Ascending aorta (tissue), 2 donors: ENCODE measurements at regions not wholly inside any gene's neighbourhood (a gene's known extent, or its start where the extent isn't known, plus 50 kb on each side); places are given as distances from the start of the nearest gene placed in this dataset.
"Not testable (repeated sequence)": the region's sequence is repeated elsewhere in the genome, so short reads cannot be mapped to it uniquely, and the experiment has no call there.

Experiments used
- DNase-seq, 2 donors: peaks; one replicate each; pipeline ENCODE4 v3.0.0-alpha.2; 2019; ENCODE audit warnings: low spot score in 2 of 2
- H3K27ac ChIP-seq, 2 donors: fragments of 200-600 bp; sonication (generic); one replicate each; pipeline ENCODE4 v1.5.1; 2016 to 2017; ENCODE audit warnings: mild to moderate bottlenecking in 1 of 2
- H3K27me3 ChIP-seq: fragments of 200-600 bp; sonication (generic); one replicate; pipeline ENCODE4 v1.5.1; 2017
- H3K36me3 ChIP-seq, 2 donors: fragments of 200-600 bp; sonication (generic); one replicate each; pipeline ENCODE4 v1.5.1; 2016
- H3K4me1 ChIP-seq, 2 donors: fragments of 200-600 bp; sonication (generic); one replicate each; pipeline ENCODE4 v1.5.1; 2016 to 2017; ENCODE audit warnings: mild to moderate bottlenecking in 1 of 2
- H3K4me3 ChIP-seq, 2 donors: fragments of 200-600 bp; sonication (generic); one replicate each; pipeline ENCODE4 v1.5.1; 2016 to 2017; ENCODE audit warnings: mild to moderate bottlenecking in 1 of 2
- H3K9me3 ChIP-seq, 2 donors: fragments of 200-600 bp; sonication (generic); one replicate each; pipeline ENCODE4 v1.5.1; 2016
- CTCF ChIP-seq, 3 experiments: fragments of 200-600 bp in 2 of 3; fragments of 450-650 bp in 1 of 3; sonication (generic) in 2 of 3; IDR thresholded peaks; one replicate each; pipeline ENCODE4 v1.5.1; 2016 to 2019; ENCODE audit warnings: antibody characterized with exemption in 3 of 3, mild to moderate bottlenecking in 1 of 3, moderate library complexity in 1 of 3
- intact Hi-C: fragments of 100-400 bp; cut with DNase I; formaldehyde crosslinking; loops from one replicate; pipeline ENCODE4 v1.15.1; 2023

- H3K4me3 ChIP-seq, result no peak overlapping the region
- no peak overlapping the region for H3K27ac ChIP-seq
- no peaks in the 10 kb centered on the region for H3K36me3 ChIP-seq
- intact Hi-C loops, result no loop called here
- H3K4me1 ChIP-seq, result no peaks in the 10 kb centered on the region
- no peak for TF ChIP-seq CTCF (IDR thresholded peaks at IDR 0.05)
- H3K9me3 ChIP-seq, result no peaks in the 10 kb centered on the region
- DNase-seq, result no peak
- no peaks in the 10 kb centered on the region for H3K27me3 ChIP-seq
Observed at GRCh38 chr3:164730815-164731360, 347.4 kb downstream of the SI start.

- TF ChIP-seq CTCF (IDR thresholded peaks at IDR 0.05), result no peak
- Histone ChIP-seq H3K4me1 (no peaks in the 10 kb centered on the region), H3K36me3 (no peaks in the 10 kb centered on the region), H3K27me3 (no peaks in the 10 kb centered on the region), H3K27ac (no peak overlapping the region), H3K9me3 (no peaks in the 10 kb centered on the region), H3K4me3 (no peak overlapping the region)
- DNase-seq, result no peak
- intact Hi-C loops, result no loop called here
Observed at GRCh38 chr3:164723396-164723795, 354.9 kb downstream of the SI start.

- intact Hi-C loops, H3K9me3 ChIP-seq, H3K4me3 ChIP-seq, DNase-seq, H3K4me1 ChIP-seq, H3K36me3 ChIP-seq, H3K27me3 ChIP-seq, H3K27ac ChIP-seq: not testable (repeated sequence)
Observed at GRCh38 chr3:164702808-164703207, 375.5 kb downstream of the SI start.

GRCh38 chr3:164687902-164688301 is 390.4 kb downstream of the SI start:
- no peaks in the 10 kb centered on the region for H3K27me3 ChIP-seq
- H3K9me3 ChIP-seq, result no peaks in the 10 kb centered on the region
- H3K27ac ChIP-seq, result no peak overlapping the region
- no peaks in the 10 kb centered on the region for H3K4me1 ChIP-seq
- TF ChIP-seq CTCF (IDR thresholded peaks at IDR 0.05), result no peak
- intact Hi-C loops, result no loop called here
- no peaks in the 10 kb centered on the region for H3K36me3 ChIP-seq
- no peak overlapping the region for H3K4me3 ChIP-seq
- no peak for DNase-seq

GRCh38 chr3:164687211-164687610 is 391.1 kb downstream of the SI start:
- intact Hi-C loops, result no loop called here
- H3K27ac ChIP-seq, result no peak overlapping the region
- TF ChIP-seq CTCF (IDR thresholded peaks at IDR 0.05), result no peak
- DNase-seq, result no peak
- H3K4me3 ChIP-seq, result no peak overlapping the region
- no peaks in the 10 kb centered on the region for H3K9me3 ChIP-seq
- no peaks in the 10 kb centered on the region for H3K36me3 ChIP-seq
- H3K4me1 ChIP-seq, result no peaks in the 10 kb centered on the region
- no peaks in the 10 kb centered on the region for H3K27me3 ChIP-seq

GRCh38 chr3:164683489-164683888 is 394.8 kb downstream of the SI start:
- H3K36me3 ChIP-seq, result no peaks in the 10 kb centered on the region
- no peaks in the 10 kb centered on the region for H3K4me1 ChIP-seq
- no peak overlapping the region for H3K4me3 ChIP-seq
- no peak overlapping the region for H3K27ac ChIP-seq
- no peaks in the 10 kb centered on the region for H3K27me3 ChIP-seq
- no peaks in the 10 kb centered on the region for H3K9me3 ChIP-seq
- no peak for DNase-seq
- intact Hi-C loops, result no loop called here
- TF ChIP-seq CTCF (IDR thresholded peaks at IDR 0.05), result no peak
